Loucy (cell line): ENCODE measurements at regions not wholly inside any gene's neighbourhood (a gene's known extent, or its start where the extent isn't known, plus 50 kb on each side); places are given as distances from the start of the nearest gene placed in this dataset.

Source experiments
- H2AFZ ChIP-seq: fragments of 200-600 bp; sonication (generic); 2 replicates; pipeline ENCODE4 v1.6.0; 2016; ENCODE audit warnings: antibody characterized with exemption, mild to moderate bottlenecking, low read length, moderate library complexity
- H3F3A ChIP-seq: fragments of 200-600 bp; 2 replicates; pipeline ENCODE4 v1.6.0; 2016; ENCODE audit warnings: antibody characterized with exemption, low read depth, mild to moderate bottlenecking
- H3K27me3 ChIP-seq: fragments of 200-600 bp; sonication (generic); 2 replicates; pipeline ENCODE4 v1.6.1; 2014; ENCODE audit warnings: low read length, mild to moderate bottlenecking; ENCODE audit not compliant: insufficient read depth, poor library complexity, severe bottlenecking
- H3K36me3 ChIP-seq: fragments of 200-600 bp; sonication (generic); 2 replicates; pipeline ENCODE4 v1.6.1; 2016; ENCODE audit warnings: low read length; ENCODE audit not compliant: insufficient read depth
- H3K4me1 ChIP-seq: fragments of 200-600 bp; sonication (generic); 2 replicates; pipeline ENCODE4 v1.5.1; 2014; ENCODE audit warnings: low read length, mild to moderate bottlenecking; ENCODE audit not compliant: insufficient read depth, poor library complexity, severe bottlenecking
- H3K4me2 ChIP-seq: fragments of 200-600 bp; sonication (generic); 2 replicates; pipeline ENCODE4 v1.6.0; 2014; ENCODE audit warnings: antibody characterized with exemption, low read length, low read depth, mild to moderate bottlenecking; ENCODE audit not compliant: poor library complexity, severe bottlenecking
- H3K4me3 ChIP-seq: fragments of 200-600 bp; sonication (generic); 2 replicates; pipeline ENCODE4 v1.5.1; 2014; ENCODE audit warnings: low read length, mild to moderate bottlenecking, mixed read lengths; ENCODE audit not compliant: poor library complexity, severe bottlenecking
- H3K79me2 ChIP-seq: fragments of 200-600 bp; sonication (generic); 2 replicates; pipeline ENCODE4 v1.6.1; 2014; ENCODE audit warnings: low read length; ENCODE audit not compliant: insufficient read depth
- H3K9ac ChIP-seq: fragments of 200-600 bp; sonication (generic); 2 replicates; pipeline ENCODE4 v1.6.0; 2014; ENCODE audit warnings: mild to moderate bottlenecking, low read depth, low read length, moderate library complexity; ENCODE audit not compliant: poor library complexity, severe bottlenecking
- H3K9me2 ChIP-seq: fragments of 200-600 bp; sonication (generic); replicated peaks from 2 replicates; pipeline ENCODE4 v1.6.1; 2016; ENCODE audit warnings: low read depth, low read length, mixed read lengths
- H3K9me3 ChIP-seq: fragments of 200-600 bp; sonication (generic); 2 replicates; pipeline ENCODE4 v1.6.1; 2014; ENCODE audit warnings: mild to moderate bottlenecking, antibody characterized with exemption, low read length, low read depth; ENCODE audit not compliant: insufficient read depth
- H4K20me1 ChIP-seq: fragments of 200-600 bp; sonication (generic); 2 replicates; pipeline ENCODE4 v1.6.0; 2014; ENCODE audit warnings: antibody characterized with exemption, low read length, mild to moderate bottlenecking; ENCODE audit not compliant: insufficient read depth, poor library complexity, severe bottlenecking
- EZH2phosphoT487 ChIP-seq: fragments of 200-600 bp; IDR thresholded peaks from 2 replicates; pipeline ENCODE4 v1.6.1; 2018; ENCODE audit warnings: antibody characterized with exemption, mild to moderate bottlenecking, moderate library complexity, borderline replicate concordance
- TF ChIP-seq, protein P1 (sequence below): fragments of 200-600 bp; sonication (generic); conservative IDR thresholded peaks from 2 replicates; pipeline ENCODE4 v1.5.1; 2014; ENCODE audit warnings: mild to moderate bottlenecking, antibody characterized with exemption, low read length

DNA sequence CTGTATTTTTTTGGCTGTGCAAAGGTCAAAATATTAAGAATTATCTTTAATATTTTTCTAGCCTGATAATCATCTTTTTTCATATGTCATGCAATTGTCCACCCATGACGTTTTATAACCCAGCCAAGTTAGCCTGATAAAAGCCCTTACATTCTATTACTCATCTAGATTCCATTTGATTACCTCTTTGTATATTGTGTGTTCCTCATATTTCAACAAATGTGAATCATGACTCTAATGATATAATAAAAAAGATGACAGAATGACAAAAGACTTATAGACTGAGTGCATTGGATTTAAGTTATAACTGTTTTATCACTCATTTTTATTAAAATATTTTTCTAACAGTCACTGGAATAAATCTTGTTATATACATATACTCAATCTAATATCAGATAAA, 1560.0 kb upstream of the LRRTM3 start:
- Histone ChIP-seq H3K4me2 (no peak overlapping the region), H3K4me1 (no peaks in the 10 kb centered on the region), H3F3A (no peaks in the 10 kb centered on the region), H3K9ac (no peak overlapping the region), H4K20me1 (no peaks in the 10 kb centered on the region), H3K9me2 (no peaks in the 10 kb centered on the region), H3K36me3 (no peaks in the 10 kb centered on the region), H3K79me2 (no peaks in the 10 kb centered on the region), H2AFZ (no peak overlapping the region), H3K4me3 (no peak overlapping the region), H3K9me3 (no peaks in the 10 kb centered on the region), H3K27me3 (no peaks in the 10 kb centered on the region)
- TF ChIP-seq EZH2phosphoT487 = no peak
- TF ChIP-seq, protein P1, sequence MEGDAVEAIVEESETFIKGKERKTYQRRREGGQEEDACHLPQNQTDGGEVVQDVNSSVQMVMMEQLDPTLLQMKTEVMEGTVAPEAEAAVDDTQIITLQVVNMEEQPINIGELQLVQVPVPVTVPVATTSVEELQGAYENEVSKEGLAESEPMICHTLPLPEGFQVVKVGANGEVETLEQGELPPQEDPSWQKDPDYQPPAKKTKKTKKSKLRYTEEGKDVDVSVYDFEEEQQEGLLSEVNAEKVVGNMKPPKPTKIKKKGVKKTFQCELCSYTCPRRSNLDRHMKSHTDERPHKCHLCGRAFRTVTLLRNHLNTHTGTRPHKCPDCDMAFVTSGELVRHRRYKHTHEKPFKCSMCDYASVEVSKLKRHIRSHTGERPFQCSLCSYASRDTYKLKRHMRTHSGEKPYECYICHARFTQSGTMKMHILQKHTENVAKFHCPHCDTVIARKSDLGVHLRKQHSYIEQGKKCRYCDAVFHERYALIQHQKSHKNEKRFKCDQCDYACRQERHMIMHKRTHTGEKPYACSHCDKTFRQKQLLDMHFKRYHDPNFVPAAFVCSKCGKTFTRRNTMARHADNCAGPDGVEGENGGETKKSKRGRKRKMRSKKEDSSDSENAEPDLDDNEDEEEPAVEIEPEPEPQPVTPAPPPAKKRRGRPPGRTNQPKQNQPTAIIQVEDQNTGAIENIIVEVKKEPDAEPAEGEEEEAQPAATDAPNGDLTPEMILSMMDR = no peak

DNA sequence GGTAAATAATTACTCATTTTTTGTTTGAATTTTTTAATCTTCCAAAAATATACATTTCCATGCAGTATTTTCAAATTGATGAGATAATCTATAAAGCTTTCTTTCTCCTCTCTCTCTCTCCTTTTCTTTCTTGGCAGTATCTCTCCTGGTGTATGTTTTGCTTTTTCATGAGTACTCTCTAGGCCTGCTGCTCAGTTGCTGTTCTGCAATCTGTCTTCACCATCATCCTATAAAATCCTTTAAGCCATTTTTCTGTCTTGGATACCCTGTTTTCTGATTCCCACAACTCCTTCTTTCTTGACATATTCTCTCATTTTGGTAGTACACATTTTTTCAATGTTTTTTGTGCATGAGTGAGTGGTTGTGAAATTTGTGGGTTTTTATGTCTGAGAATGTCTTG, 1558.1 kb upstream of the LRRTM3 start:
- no peak overlapping the region for H3K9ac ChIP-seq

DNA sequence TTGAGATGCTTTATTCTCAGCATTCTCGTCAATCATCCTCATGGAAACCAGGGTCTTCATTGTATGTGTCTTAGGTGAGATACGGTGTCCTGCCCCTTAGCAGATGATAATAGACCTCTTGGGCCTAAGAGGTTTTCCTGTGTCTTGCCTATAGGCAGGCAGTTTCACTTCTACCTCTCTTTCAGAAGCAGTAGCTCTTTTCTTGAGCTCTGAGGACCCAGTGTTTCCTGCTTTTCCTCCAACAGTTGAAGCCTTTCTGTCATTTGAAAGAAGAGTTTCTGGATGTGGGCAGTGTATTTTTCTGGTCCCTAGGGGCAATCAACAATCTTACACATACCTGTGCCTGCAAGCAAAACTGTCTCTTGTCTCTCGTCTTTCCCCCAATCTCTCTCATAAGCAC, 1550.3 kb upstream of the LRRTM3 start:
- H3K9ac ChIP-seq = no peak overlapping the region
- 0 out of 2 replicates have a peak, but pooled peaks cover 4% of the 10 kb centered on the region for H3K9me2 ChIP-seq
- no peaks in the 10 kb centered on the region for H3K4me1 ChIP-seq
- no peaks in the 10 kb centered on the region for H3K27me3 ChIP-seq
- H3K4me2 ChIP-seq = no peak overlapping the region
- no peaks in the 10 kb centered on the region for H3K9me3 ChIP-seq
- TF ChIP-seq EZH2phosphoT487 = no peak
- TF ChIP-seq, protein P1 = no peak
- H3K36me3 ChIP-seq = no peaks in the 10 kb centered on the region
- no peaks in the 10 kb centered on the region for H4K20me1 ChIP-seq
- no peaks in the 10 kb centered on the region for H3K79me2 ChIP-seq
- H3F3A ChIP-seq = no peaks in the 10 kb centered on the region
- no peak overlapping the region for H3K4me3 ChIP-seq
- H2AFZ ChIP-seq = no peak overlapping the region

More for the DNA sequence above, 1558.1 kb upstream of the LRRTM3 start:
- Histone ChIP-seq H3K9me3 (no peaks in the 10 kb centered on the region), H2AFZ (no peak overlapping the region), H3K79me2 (no peaks in the 10 kb centered on the region), H3K4me2 (no peak overlapping the region), H3K27me3 (no peaks in the 10 kb centered on the region), H3K4me3 (no peak overlapping the region), H3K36me3 (no peaks in the 10 kb centered on the region), H3K9me2 (no peaks in the 10 kb centered on the region), H3F3A (no peaks in the 10 kb centered on the region), H4K20me1 (no peaks in the 10 kb centered on the region), H3K4me1 (no peaks in the 10 kb centered on the region)
- no peak for TF ChIP-seq EZH2phosphoT487
- TF ChIP-seq, protein P1 = no peak
